HG03025 (cell line): ENCODE measurements at regions not wholly inside any gene's neighbourhood (a gene's known extent, or its start where the extent isn't known, plus 50 kb on each side); places are given as distances from the start of the nearest gene placed in this dataset.

Source experiments
- ATAC-seq: cut with Tn5 transposase; IDR thresholded peaks from one replicate; pipeline ENCODE4 v1.9.1; 2021; ENCODE audit warnings: mild to moderate bottlenecking, moderate library complexity; ENCODE audit not compliant: unreplicated experiment, low FRiP score

GRCh38 chr9:108567571-108567970, 288.2 kb downstream of the ACTL7B start:
- no peak for ATAC-seq

- peak; percentile 70 for ATAC-seq
These were observed 290.0 kb downstream of the ACTL7B start for GRCh38 chr9:108565651-108566378.

- ATAC-seq, result no peak
These were observed 293.6 kb downstream of the ACTL7B start for GRCh38 chr9:108562176-108562575.

DNA sequence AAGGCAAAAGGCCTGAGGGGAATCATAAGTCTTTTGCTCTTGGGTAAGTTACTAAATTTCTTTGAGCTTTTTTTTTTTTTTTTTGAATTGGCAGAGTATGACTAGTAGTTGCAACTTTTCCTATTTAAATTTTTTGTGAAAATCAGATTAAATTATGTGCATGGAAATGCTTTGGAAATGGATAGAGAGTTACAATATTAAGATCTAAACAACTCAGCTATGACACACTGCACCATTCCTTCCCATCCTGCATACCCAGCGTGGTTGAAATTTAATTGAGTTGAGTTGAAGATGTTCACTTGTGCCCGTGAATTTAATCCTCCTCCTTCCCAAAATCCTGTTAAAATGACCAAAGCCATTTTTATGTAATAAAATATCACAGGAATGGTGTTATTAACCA, 296.4 kb downstream of the ACTL7B start:
- ATAC-seq, result no peak

DNA sequence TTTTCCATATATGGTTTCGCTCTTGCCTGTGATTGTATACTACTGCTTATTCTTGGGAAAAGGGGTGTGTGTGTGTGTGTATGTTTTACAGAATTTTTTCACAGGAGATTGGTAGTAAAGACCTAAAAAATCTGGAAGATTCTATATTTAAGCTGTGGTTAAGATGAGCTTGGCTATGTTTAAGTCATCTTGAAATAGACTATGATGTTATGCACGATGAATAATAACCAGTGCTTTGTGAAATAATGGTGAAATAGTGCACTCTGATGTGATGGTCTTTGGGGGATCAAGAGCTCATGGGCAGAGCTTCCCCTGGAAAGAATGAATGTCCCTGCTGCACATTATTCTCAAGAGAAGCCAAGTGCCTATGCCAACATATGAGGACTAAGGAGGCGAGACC, 301.0 kb downstream of the ACTL7B start:
- no peak for ATAC-seq

DNA sequence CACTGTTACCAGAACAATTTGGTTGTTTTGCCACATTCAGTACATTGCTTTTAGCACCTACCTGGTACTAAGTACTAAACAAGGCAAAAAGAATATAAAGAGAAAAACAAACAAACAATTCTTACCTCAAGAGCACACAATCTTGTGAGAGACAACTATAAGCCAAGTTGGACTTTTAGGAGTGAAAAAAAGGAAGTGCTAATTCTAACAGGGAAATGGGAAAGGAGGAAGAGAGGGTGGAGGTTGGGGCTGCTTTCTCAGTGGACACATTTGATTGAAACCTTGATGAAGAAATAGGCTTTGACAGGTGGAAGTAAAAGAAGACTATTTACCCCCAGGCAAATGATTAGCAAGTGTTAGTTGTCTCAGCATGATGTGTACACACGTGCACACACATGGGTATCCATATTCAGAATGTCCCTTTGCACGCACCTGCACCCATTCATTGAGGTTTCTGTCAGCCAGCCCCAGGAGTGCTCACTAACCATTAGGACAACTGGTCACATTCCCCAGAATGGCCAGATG, 302.6 kb downstream of the ACTL7B start:
- ATAC-seq, result no peak

DNA sequence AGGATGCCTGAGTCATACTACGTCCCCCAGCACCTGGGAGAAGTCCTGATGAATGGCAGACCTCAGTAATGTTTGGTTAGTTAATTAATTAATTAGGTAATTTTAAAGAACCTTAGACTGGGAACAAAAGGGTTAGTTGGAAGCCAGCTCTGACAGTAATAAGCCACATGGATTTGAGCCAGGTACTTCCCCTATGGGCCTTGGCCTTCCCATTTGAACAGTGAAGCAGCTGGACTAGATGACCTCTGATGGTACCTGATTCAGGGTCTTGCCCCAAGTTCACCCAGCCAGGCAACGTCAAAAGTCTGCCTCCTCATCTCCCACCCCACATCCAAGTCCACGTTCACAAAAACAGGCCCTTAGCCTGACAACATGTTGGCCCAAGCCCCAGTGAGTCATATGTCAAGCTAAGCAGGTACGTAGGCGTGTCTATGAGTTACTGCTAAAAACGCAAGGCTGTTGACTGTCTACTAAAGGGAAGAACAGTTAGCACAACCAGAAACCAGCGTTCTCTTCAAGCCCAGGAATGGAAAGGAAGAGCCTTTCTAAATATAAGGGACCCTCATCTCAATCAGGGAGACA, 303.2 kb downstream of the ACTL7B start:
- peak; percentile 66 for ATAC-seq

DNA sequence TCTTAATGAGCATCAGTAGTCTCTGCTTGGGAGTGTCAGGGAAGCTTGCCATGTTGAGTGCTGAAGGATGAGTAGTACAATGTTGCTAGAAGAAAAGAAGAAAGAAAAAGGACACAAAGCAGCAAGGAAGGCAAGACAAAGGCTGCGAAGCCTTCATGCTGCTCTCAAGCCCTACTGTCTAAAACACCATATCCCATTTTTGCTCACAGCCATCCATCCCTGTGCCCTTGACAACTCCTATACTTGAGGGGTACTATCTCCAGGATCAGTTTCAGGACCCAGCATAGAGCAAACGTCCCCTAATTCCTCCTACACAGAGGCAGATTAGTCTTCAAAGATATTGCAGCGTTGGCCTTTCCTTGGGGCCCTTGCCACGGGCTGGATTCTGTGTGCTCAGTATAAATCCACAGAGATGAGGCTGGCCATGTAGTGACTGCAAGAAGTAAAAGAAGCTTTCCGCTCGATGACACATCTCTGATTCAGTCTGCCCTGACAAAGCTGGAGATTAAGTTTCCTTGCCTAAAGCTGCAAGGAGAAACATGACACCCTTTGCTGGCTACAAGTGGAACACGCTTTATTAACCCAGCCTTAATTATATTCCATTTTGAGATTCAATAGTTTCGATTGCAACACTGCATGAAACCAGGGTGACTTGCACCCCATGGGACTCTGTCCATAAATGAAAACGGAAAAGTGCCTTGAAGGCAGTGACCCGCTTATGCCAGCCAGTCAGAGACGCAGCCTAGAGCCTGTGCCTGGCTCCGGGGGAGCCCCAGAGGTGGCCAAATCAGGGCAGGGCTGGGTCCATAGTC, 304.6 kb downstream of the ACTL7B start:
- no peak for ATAC-seq

DNA sequence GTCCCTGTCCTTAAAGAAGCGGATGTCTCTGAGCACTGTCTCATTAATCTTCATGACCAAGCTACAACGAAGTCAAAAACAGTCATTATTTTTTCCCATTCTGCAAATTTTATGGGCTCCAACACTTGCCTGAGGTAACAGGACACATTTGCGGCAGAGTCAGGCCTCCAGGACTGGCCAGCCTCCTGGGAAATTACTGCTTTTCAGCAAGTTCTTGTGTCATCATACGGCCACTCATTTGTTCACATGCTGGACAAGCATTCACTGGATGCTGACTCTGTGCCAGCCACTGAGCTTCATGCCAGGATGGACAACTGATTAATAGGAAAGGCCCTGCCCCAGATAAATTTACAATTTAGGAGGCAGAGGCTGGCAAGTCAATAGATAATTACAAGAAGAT, 305.7 kb downstream of the ACTL7B start:
- ATAC-seq, result no peak

DNA sequence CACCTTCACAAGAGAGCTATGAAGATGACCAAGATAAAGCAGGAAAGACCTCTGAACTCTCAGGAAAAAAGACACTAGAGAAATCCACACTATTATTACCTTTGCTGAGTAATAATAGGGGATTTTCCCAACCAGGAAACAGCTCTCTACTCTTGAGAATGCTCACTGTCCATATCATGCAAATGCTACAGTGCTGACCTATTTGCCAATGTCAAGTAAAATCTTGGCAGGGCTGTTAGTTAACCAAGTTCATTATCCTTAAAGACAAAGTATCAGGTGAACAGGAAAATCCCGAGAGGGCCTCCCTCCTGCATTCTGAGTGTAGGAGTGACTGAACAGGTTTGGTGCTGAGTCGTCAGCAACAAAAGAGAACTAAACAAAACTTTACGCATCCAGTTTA, 306.6 kb downstream of the ACTL7B start:
- no peak for ATAC-seq

GRCh38 chr9:108547411-108548135, 308.2 kb downstream of the ACTL7B start:
- no peak for ATAC-seq

DNA sequence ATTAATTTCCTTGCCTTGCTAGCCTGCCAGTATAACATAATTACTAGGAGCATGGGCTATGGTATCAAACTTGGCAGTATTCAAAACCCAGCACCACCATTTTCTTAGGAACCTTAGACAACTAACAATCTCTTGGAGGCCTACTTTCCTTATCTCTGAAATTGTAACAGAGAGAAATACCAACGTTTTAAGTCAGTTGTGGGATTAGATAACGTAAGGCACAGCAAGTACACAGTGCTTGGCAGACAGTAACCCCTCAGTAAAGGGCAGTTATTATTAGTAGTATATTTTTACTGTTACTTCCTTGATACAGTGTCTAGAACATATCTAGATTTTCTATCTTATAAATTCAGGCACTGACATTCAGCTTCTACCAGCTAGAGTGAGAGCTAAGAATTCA, 309.6 kb downstream of the ACTL7B start:
- no peak for ATAC-seq

GRCh38 chr9:108545436-108545835, 310.4 kb downstream of the ACTL7B start:
- ATAC-seq, result no peak

GRCh38 chr9:108544866-108545265, 310.9 kb downstream of the ACTL7B start:
- ATAC-seq, result no peak

DNA sequence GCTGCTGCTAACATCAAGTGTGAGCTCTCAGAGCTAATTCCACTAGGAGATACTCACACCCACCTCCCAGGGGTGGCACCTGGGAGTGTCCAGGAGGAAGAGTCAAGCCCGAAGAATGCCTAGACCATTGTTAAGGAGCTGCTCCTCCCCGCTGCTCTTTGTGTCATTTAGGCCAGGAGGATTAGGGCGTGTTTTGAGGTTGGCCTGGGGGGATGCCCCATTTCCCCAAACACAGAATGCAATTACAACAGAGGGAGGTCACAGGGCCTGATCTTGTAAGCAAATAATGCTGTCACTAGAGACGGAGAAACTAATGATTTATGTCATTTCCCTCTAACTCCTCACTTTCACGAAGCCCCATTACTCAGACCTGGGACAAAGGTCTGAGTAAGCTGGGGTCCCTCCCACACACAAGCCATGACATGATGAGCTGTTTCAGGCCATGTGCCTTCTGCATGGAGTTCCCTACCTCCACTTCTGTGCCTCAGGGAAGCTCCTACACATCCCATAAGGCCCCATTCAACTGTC, 312.5 kb downstream of the ACTL7B start:
- ATAC-seq, result no peak

DNA sequence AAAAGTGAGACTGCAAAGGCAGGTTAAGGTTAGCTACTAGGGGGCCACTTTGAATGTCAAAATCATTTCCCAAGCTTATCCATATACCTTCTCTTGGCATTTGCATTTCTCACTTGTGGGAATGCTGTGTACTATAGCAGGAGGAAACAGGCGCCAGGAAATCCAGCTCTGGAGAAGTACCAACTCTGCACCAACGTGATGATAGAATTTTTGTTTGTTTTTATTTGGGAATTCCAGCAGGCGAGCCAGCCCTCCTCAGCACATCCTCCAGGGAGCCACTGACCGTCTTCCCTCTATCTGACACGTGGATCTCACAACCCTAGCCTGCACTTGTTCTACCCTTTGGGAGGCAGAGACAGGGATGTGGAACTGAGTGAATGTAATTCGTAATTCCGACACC, 318.0 kb downstream of the ACTL7B start:
- no peak for ATAC-seq

DNA sequence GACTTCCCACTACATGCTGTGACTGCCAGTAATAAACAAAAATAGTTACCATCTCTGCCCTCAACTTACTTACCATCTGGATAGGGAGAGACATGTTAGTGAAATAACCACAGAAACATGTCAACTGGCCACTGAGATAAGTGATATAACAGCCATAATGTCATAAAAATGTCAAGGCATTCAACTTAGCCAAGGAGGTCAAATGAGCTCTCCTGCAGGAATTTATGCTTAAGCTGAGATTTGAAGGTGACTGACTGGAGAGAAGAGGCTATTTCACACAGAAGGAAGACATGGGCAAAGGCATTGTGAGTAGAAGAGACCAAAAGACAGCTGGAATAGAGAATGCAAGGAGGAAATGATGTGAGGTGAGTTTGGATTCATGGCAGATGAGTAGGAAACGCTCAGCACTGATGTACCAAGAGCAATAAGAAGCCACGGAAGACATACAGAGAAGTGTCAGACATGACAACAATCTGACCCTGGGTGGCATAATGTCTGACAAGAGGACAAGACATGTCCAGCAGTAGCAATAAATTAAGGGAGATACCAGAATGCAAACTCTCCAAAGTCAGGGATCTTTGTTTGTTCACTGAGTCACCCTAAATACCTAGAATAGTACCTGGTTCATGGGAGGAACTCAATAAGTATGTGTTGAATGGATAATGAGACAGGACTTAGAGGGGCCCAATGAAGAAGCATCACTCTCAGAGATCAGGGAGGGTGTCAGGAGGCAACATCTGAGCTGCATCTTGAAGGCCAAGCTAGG, 318.8 kb downstream of the ACTL7B start:
- no peak for ATAC-seq

DNA sequence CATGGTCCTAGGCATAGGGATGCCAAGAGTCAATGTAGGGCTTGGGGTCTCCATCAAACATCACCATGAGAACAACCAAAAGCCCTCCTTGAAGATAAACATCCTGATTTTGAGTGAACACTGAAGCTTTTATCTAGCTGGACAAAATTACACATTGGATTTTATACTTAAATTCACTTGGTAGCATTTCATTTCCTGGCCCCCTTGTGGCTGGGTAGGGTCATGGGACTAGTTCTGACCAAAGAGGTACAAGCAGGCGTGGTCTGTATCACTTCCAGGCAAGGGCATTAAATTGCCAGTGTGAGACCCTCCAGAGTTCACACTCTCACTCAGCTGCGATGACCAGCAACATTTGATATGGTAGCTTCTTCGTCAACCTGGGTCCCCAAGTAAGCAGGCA, 320.3 kb downstream of the ACTL7B start:
- ATAC-seq, result no peak

- ATAC-seq, result no peak
These were observed 321.0 kb downstream of the ACTL7B start for GRCh38 chr9:108534741-108535140.

- ATAC-seq, result no peak
These were observed 325.6 kb downstream of the ACTL7B start for GRCh38 chr9:108530141-108530540.
